Gastroesophageal sphincter (tissue), 3 donors: ENCODE measurements at regions not wholly inside any gene's neighbourhood (a gene's known extent, or its start where the extent isn't known, plus 50 kb on each side); places are given as distances from the start of the nearest gene placed in this dataset.

Experiments used
- EP300 ChIP-seq: sonication (generic); formaldehyde crosslinking; IDR thresholded peaks from one replicate; pipeline ENCODE4 v1.6.1; 2017; ENCODE audit warnings: antibody characterized with exemption, mild to moderate bottlenecking
- POLR2A ChIP-seq, 2 donors: fragments of 450-650 bp; IDR thresholded peaks; one replicate each; pipeline ENCODE4 v1.6.1; 2017; ENCODE audit warnings: antibody characterized with exemption in 2 of 2, mild to moderate bottlenecking in 2 of 2, moderate library complexity in 1 of 2
- POLR2AphosphoS5 ChIP-seq: sonication (generic); formaldehyde crosslinking; IDR thresholded peaks from one replicate; pipeline ENCODE4 v1.6.1; 2017; ENCODE audit warnings: antibody characterized with exemption
- TF ChIP-seq, protein P1 (sequence below), 4 experiments: fragments of 200-600 bp in 2 of 4; fragments of 450-650 bp in 2 of 4; sonication (generic) in 1 of 4; IDR thresholded peaks; one replicate each; pipeline ENCODE4 v1.5.1; 2017 to 2019; ENCODE audit warnings: antibody characterized with exemption in 4 of 4, mild to moderate bottlenecking in 2 of 4, moderate library complexity in 2 of 4

GRCh38 chrX:138897621-138898492 is 186.3 kb upstream of the FGF13 start:
- TF ChIP-seq, protein P1, sequence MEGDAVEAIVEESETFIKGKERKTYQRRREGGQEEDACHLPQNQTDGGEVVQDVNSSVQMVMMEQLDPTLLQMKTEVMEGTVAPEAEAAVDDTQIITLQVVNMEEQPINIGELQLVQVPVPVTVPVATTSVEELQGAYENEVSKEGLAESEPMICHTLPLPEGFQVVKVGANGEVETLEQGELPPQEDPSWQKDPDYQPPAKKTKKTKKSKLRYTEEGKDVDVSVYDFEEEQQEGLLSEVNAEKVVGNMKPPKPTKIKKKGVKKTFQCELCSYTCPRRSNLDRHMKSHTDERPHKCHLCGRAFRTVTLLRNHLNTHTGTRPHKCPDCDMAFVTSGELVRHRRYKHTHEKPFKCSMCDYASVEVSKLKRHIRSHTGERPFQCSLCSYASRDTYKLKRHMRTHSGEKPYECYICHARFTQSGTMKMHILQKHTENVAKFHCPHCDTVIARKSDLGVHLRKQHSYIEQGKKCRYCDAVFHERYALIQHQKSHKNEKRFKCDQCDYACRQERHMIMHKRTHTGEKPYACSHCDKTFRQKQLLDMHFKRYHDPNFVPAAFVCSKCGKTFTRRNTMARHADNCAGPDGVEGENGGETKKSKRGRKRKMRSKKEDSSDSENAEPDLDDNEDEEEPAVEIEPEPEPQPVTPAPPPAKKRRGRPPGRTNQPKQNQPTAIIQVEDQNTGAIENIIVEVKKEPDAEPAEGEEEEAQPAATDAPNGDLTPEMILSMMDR (IDR thresholded peaks at IDR 0.05) = no peak
- TF ChIP-seq POLR2A (IDR thresholded peaks at IDR 0.05) (no peak), POLR2AphosphoS5 (no peak), EP300 (no peak)
